Adipocyte (in vitro differentiated cells): ENCODE measurements at regions not wholly inside any gene's neighbourhood (a gene's known extent, or its start where the extent isn't known, plus 50 kb on each side); places are given as distances from the start of the nearest gene placed in this dataset.
"Not testable (repeated sequence)": the region's sequence is repeated elsewhere in the genome, so short reads cannot be mapped to it uniquely, and the experiment has no call there.

Source experiments
- DNase-seq: peaks from one replicate; pipeline ENCODE4 v3.0.0-alpha.2; 2015; ENCODE audit warnings: low read depth
- H3K27me3 ChIP-seq: replicated peaks from 2 replicates; pipeline ENCODE4 v1.7.0; 2013; ENCODE audit warnings: mild to moderate bottlenecking, low read length, moderate library complexity; ENCODE audit not compliant: control insufficient read depth, insufficient read depth
- H3K36me3 ChIP-seq: 2 replicates; pipeline ENCODE4 v1.7.0; 2013; ENCODE audit warnings: low read length, mild to moderate bottlenecking, moderate library complexity; ENCODE audit not compliant: control insufficient read depth, insufficient read depth, severe bottlenecking
- H3K4me1 ChIP-seq: 2 replicates; pipeline ENCODE4 v1.7.0; 2013; ENCODE audit warnings: mild to moderate bottlenecking, low read length, moderate library complexity; ENCODE audit not compliant: control insufficient read depth, insufficient read depth
- H3K4me3 ChIP-seq: 2 replicates; pipeline ENCODE4 v1.7.0; 2013; ENCODE audit warnings: mild to moderate bottlenecking, low read length, moderate library complexity
- H3K9ac ChIP-seq: 2 replicates; pipeline ENCODE4 v1.7.0; 2013; ENCODE audit warnings: mild to moderate bottlenecking, low read length, moderate library complexity
- H3K9me3 ChIP-seq: 2 replicates; pipeline ENCODE4 v1.7.0; 2013; ENCODE audit warnings: mild to moderate bottlenecking, low read length, moderate library complexity; ENCODE audit not compliant: control insufficient read depth

- no peak overlapping the region for H3K9ac ChIP-seq
- no peaks in the 10 kb centered on the region for H3K36me3 ChIP-seq
- H3K9me3 ChIP-seq = no peaks in the 10 kb centered on the region
- no peak overlapping the region for H3K4me3 ChIP-seq
- H3K27me3 ChIP-seq = peaks cover 60% of the 10 kb centered on the region
- DNase-seq = no peak
- H3K4me1 ChIP-seq = no peaks in the 10 kb centered on the region
These were observed 219.8 kb downstream of the TFCP2L1 start for GRCh38 chr2:121065239-121065638.

- Histone ChIP-seq H3K36me3 (no peaks in the 10 kb centered on the region), H3K9ac (no peak overlapping the region), H3K27me3 (peaks cover 53% of the 10 kb centered on the region), H3K4me1 (no peaks in the 10 kb centered on the region), H3K9me3 (no peaks in the 10 kb centered on the region), H3K4me3 (no peak overlapping the region)
- DNase-seq = no peak
These were observed 218.5 kb downstream of the TFCP2L1 start for GRCh38 chr2:121066526-121066925.

GRCh38 chr2:121068851-121069250 is 216.2 kb downstream of the TFCP2L1 start:
- no peak for DNase-seq
- no peaks in the 10 kb centered on the region for H3K9me3 ChIP-seq
- H3K4me3 ChIP-seq = no peak overlapping the region
- peaks cover 47% of the 10 kb centered on the region for H3K27me3 ChIP-seq
- no peak overlapping the region for H3K9ac ChIP-seq
- H3K4me1 ChIP-seq = no peaks in the 10 kb centered on the region
- no peaks in the 10 kb centered on the region for H3K36me3 ChIP-seq

DNA sequence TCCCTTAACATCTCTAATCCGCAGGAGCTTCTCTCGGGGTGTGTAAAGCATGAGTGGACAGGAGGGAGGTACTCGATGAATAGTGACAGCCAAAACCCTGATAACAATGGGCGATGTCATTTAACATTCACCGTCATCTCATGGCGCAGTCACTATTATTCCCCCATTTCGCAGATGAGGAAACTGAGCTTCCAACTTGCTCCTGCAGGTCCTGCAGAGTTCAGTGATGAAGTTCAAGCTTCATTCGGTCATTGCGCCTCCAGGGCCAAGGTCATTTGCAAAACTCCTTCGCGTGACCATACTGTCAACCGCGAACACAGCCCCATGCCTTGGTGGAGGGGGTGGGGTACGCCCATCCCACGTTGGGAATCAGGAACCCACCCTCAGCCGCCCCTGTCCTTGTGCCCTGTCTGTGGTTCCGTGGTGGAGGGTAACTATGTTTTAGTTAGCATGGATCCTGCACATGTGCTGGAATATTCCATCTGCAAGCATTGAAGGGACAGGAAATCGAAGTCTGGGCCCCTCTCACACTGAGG is 215.5 kb downstream of the TFCP2L1 start:
- Histone ChIP-seq H3K9ac (no peak overlapping the region), H3K4me1 (no peaks in the 10 kb centered on the region), H3K27me3 (peaks cover 43% of the 10 kb centered on the region), H3K36me3 (no peaks in the 10 kb centered on the region), H3K4me3 (no peak overlapping the region), H3K9me3 (no peaks in the 10 kb centered on the region)
- DNase-seq = no peak

DNA sequence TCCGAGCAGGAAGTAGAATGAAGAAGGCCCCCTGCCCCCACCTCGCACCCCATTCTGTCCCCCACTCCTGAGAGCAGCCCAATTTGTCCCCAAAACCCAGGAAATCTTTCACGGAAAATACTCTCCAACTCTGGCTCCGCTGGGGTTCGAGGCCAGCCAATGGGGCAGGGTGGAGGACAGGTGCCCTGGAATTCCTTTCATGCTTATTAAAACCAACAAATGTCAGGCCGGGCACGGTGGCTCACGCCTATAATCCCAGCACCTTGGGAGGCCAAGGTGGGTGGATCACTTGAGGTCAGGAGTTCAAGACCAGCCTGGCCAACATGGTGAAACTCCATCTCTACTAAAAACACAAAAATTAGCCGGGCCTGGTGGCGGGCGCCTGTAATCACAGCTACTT is 214.9 kb downstream of the TFCP2L1 start:
- H3K36me3 ChIP-seq, H3K4me3 ChIP-seq, DNase-seq, H3K4me1 ChIP-seq, H3K9ac ChIP-seq, H3K9me3 ChIP-seq: not testable (repeated sequence)
- H3K27me3 ChIP-seq = peaks cover 37% of the 10 kb centered on the region

GRCh38 chr2:121071034-121071504 is 213.9 kb downstream of the TFCP2L1 start:
- DNase-seq = peak; percentile 89
- H3K9ac ChIP-seq = no peak overlapping the region
- no peaks in the 10 kb centered on the region for H3K36me3 ChIP-seq
- peaks cover 31% of the 10 kb centered on the region for H3K27me3 ChIP-seq
- no peaks in the 10 kb centered on the region for H3K9me3 ChIP-seq
- no peak overlapping the region for H3K4me3 ChIP-seq
- peaks cover 2% of the 10 kb centered on the region for H3K4me1 ChIP-seq

GRCh38 chr2:121072784-121073183 is 212.2 kb downstream of the TFCP2L1 start:
- H3K4me3 ChIP-seq = no peak overlapping the region
- peaks cover 26% of the 10 kb centered on the region for H3K27me3 ChIP-seq

DNA sequence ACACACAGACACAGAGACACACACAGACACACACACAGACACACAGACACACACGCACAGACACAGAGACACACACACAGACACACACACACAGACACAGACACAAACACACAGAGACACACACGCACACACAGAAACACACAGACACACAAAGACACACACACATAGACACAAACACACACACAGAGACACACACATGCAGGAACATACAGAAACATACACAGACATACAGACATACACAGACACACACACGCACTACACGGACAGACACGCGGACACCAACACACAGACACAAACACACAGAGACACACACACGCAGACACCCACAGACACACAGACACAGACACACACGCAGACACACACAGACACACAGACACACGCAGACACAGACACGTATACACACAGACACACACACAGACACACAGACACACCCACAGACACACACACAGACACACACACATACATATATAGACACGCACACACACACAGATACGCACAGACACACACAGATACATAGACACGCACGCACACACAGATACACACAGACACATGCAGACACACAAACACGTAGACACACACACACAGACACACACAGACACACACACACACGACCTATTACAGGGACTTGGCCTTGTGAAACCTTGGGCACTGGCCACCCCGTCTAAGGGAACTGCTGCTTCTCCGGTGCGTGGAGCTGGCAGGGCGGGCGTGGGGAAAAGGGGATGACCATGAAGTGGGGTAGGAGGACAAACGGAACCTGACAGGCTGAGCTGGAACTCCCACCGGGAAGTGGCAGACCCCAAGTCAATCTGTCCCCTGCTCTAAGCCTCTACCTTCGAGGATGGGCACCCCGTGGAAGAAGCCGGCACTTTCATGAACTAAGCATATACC is 211.4 kb downstream of the TFCP2L1 start:
- no peaks in the 10 kb centered on the region for H3K9me3 ChIP-seq
- peaks cover 2% of the 10 kb centered on the region for H3K4me1 ChIP-seq
- no peaks in the 10 kb centered on the region for H3K36me3 ChIP-seq
- no peak overlapping the region for H3K4me3 ChIP-seq
- no peak for DNase-seq
- H3K9ac ChIP-seq = no peak overlapping the region
- H3K27me3 ChIP-seq = peaks cover 18% of the 10 kb centered on the region

More at GRCh38 chr2:121072784-121073183, 212.2 kb downstream of the TFCP2L1 start:
- H3K9ac ChIP-seq = no peak overlapping the region
- peaks cover 2% of the 10 kb centered on the region for H3K4me1 ChIP-seq
- H3K36me3 ChIP-seq = no peaks in the 10 kb centered on the region
- no peak for DNase-seq
- H3K9me3 ChIP-seq = no peaks in the 10 kb centered on the region

- peaks cover 2% of the 10 kb centered on the region for H3K4me1 ChIP-seq
- H3K9me3 ChIP-seq = no peaks in the 10 kb centered on the region
- H3K9ac ChIP-seq = no peak overlapping the region
- no peak overlapping the region for H3K4me3 ChIP-seq
- peaks cover 14% of the 10 kb centered on the region for H3K27me3 ChIP-seq
- DNase-seq = no peak
- H3K36me3 ChIP-seq = no peaks in the 10 kb centered on the region
These were observed 210.6 kb downstream of the TFCP2L1 start for GRCh38 chr2:121074293-121074932.

- peaks cover 2% of the 10 kb centered on the region for H3K4me1 ChIP-seq
- H3K4me3 ChIP-seq = no peak overlapping the region
- H3K9me3 ChIP-seq = no peaks in the 10 kb centered on the region
- H3K9ac ChIP-seq = peak overlapping the region; percentile 50
- H3K27me3 ChIP-seq = peaks cover 14% of the 10 kb centered on the region
- peak; percentile 63 for DNase-seq
- H3K36me3 ChIP-seq = no peaks in the 10 kb centered on the region
These were observed 209.9 kb downstream of the TFCP2L1 start for GRCh38 chr2:121075006-121075551.
